ENCODE measurements at regions not wholly inside any gene's neighbourhood (a gene's known extent, or its start where the extent isn't known, plus 50 kb on each side); places are given as distances from the start of the nearest gene placed in this dataset.

- no peak for TF ChIP-seq CTCF (IDR thresholded peaks at IDR 0.05)
- TF ChIP-seq POLR2A (IDR thresholded peaks at IDR 0.05), result no peak
Measured at GRCh38 chr5:118761814-118762213, 226.5 kb downstream of the DTWD2 start.
